Keratinocyte (primary cell): ENCODE measurements at regions not wholly inside any gene's neighbourhood (a gene's known extent, or its start where the extent isn't known, plus 50 kb on each side); places are given as distances from the start of the nearest gene placed in this dataset.

Experiments
- DNase-seq: peaks from one replicate; pipeline ENCODE4 v3.0.0-alpha.2; 2011; ENCODE audit warnings: low read depth, missing footprints, low spot score
- FAIRE-seq: peaks from 2 replicates; lab custom pipeline; 2011; peaks lifted over from hg19 to GRCh38; lab: Jason Lieb, UNC
- H2AFZ ChIP-seq: 2 replicates; pipeline ENCODE4 v1.6.0; 2012; ENCODE audit warnings: low read length, control low read depth, inconsistent platforms; ENCODE audit not compliant: control insufficient read depth
- H3K27ac ChIP-seq: 2 replicates; pipeline ENCODE4 v1.5.1; 2011; ENCODE audit warnings: low read length; ENCODE audit not compliant: control insufficient read depth, insufficient read depth
- H3K27me3 ChIP-seq: 3 replicates; pipeline ENCODE4 v1.6.0; 2011; ENCODE audit warnings: low read length; ENCODE audit not compliant: control insufficient read depth, insufficient read depth; ENCODE audit errors: extremely low read depth
- H3K36me3 ChIP-seq, 2 experiments: 2 replicates in 1 of 2; 3 replicates in 1 of 2; pipeline ENCODE4 v1.5.1; 2011; ENCODE audit warnings: low read length in 2 of 2, mild to moderate bottlenecking in 1 of 2; ENCODE audit not compliant: control insufficient read depth in 2 of 2, insufficient read depth in 2 of 2; ENCODE audit errors: extremely low read depth in 1 of 2
- H3K4me1 ChIP-seq: 3 replicates; pipeline ENCODE4 v1.5.1; 2011; ENCODE audit warnings: low read length; ENCODE audit not compliant: control insufficient read depth, insufficient read depth; ENCODE audit errors: extremely low read depth
- H3K4me2 ChIP-seq: 3 replicates; pipeline ENCODE4 v1.6.0; 2011; ENCODE audit warnings: low read depth, low read length; ENCODE audit not compliant: control insufficient read depth, insufficient read depth; ENCODE audit errors: extremely low read depth
- H3K4me3 ChIP-seq, 3 experiments: fragments of 200-600 bp in 1 of 3; sonication (generic) in 1 of 3; 2 replicates in 2 of 3; 3 replicates in 1 of 3; pipeline ENCODE4 v1.5.1; 2011 to 2016; ENCODE audit warnings: low read length in 3 of 3, mild to moderate bottlenecking in 3 of 3, control low read depth in 2 of 3, inconsistent platforms in 1 of 3, low read depth in 1 of 3, mixed read lengths in 1 of 3, mixed run types in 1 of 3, moderate library complexity in 1 of 3; ENCODE audit not compliant: control insufficient read depth in 2 of 3, insufficient read depth in 2 of 3; ENCODE audit errors: extremely low read depth in 1 of 3
- H3K79me2 ChIP-seq: 2 replicates; pipeline ENCODE4 v1.6.0; 2012; ENCODE audit warnings: low read length; ENCODE audit not compliant: control insufficient read depth, insufficient read depth
- H3K9ac ChIP-seq: 3 replicates; pipeline ENCODE4 v1.6.0; 2011; ENCODE audit warnings: low read length; ENCODE audit not compliant: control insufficient read depth, insufficient read depth; ENCODE audit errors: extremely low read depth
- H3K9me1 ChIP-seq: 3 replicates; pipeline ENCODE4 v1.6.0; 2011; ENCODE audit warnings: low read length; ENCODE audit not compliant: control insufficient read depth, insufficient read depth; ENCODE audit errors: extremely low read depth
- H3K9me3 ChIP-seq: 2 replicates; pipeline ENCODE4 v1.5.1; 2012; ENCODE audit warnings: low read depth, low read length; ENCODE audit not compliant: control insufficient read depth
- H4K20me1 ChIP-seq: 3 replicates; pipeline ENCODE4 v1.6.0; 2011; ENCODE audit warnings: low read length; ENCODE audit not compliant: control insufficient read depth, insufficient read depth; ENCODE audit errors: extremely low read depth
- EZH2 ChIP-seq: IDR thresholded peaks from one replicate; pipeline ENCODE4 v1.6.1; 2012; ENCODE audit warnings: inconsistent platforms, mild to moderate bottlenecking, low read length, moderate library complexity
- dilution Hi-C: fragments of 300-500 bp; cut with MboI; formaldehyde crosslinking; loops from one replicate; pipeline ENCODE4 v1.7.0; 2020; ENCODE audit warnings: low sequenced_read_pairs; ENCODE audit not compliant: extremely low pct_ligation_motif_present
- TF ChIP-seq, protein P1 (sequence below), 3 experiments: IDR thresholded peaks in 1 of 3; conservative IDR thresholded peaks in 1 of 3; optimal IDR thresholded peaks in 1 of 3; 2 replicates in 2 of 3; 3 replicates in 1 of 3; pipeline versions ENCODE3 to v1.5.1; 2011; ENCODE audit warnings: low read length in 3 of 3, mild to moderate bottlenecking in 3 of 3, moderate library complexity in 2 of 3, control low read depth in 1 of 3, inconsistent platforms in 1 of 3; ENCODE audit not compliant: insufficient read depth in 2 of 3; ENCODE audit errors: extremely low read depth in 1 of 3

DNA sequence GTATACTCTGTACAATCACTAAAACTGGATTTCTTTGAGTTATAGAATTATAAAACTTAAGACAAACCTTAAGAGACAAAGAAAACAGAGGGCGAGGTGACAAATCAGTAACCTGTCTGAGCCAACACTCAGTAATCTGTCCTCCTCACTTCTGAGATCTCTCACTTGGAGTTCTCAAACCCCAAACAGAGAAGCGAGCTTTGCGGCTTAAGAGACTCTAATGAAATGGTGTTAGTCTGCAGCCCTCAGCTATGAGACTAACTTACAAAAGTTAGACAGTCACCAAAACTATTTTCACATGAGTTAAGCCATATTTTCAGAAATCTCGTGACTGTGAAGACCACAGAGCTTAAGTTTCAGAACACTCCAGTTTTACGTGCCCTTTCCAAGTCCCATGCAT is 140.6 kb downstream of the TMX3 start:
- no peak overlapping the region for H2AFZ ChIP-seq
- no peaks in the 10 kb centered on the region for H4K20me1 ChIP-seq
- H3K9ac ChIP-seq = no peak overlapping the region
- FAIRE-seq (no peak), DNase-seq (no peak)
- H3K9me3 ChIP-seq = no peaks in the 10 kb centered on the region
- TF ChIP-seq, protein P1, sequence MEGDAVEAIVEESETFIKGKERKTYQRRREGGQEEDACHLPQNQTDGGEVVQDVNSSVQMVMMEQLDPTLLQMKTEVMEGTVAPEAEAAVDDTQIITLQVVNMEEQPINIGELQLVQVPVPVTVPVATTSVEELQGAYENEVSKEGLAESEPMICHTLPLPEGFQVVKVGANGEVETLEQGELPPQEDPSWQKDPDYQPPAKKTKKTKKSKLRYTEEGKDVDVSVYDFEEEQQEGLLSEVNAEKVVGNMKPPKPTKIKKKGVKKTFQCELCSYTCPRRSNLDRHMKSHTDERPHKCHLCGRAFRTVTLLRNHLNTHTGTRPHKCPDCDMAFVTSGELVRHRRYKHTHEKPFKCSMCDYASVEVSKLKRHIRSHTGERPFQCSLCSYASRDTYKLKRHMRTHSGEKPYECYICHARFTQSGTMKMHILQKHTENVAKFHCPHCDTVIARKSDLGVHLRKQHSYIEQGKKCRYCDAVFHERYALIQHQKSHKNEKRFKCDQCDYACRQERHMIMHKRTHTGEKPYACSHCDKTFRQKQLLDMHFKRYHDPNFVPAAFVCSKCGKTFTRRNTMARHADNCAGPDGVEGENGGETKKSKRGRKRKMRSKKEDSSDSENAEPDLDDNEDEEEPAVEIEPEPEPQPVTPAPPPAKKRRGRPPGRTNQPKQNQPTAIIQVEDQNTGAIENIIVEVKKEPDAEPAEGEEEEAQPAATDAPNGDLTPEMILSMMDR (optimal IDR thresholded peaks at IDR 0.05 in 1 of 3, IDR thresholded peaks at IDR 0.05 in 1 of 3, conservative IDR thresholded peaks at IDR 0.05 in 1 of 3; ENCODE audit: extremely low read depth in 1 of 3, insufficient read depth in 2 of 3, low read length in 3 of 3) = no peak
- TF ChIP-seq EZH2 = no peak
- H3K4me3 ChIP-seq = no peak overlapping the region
- H3K4me1 ChIP-seq = no peaks in the 10 kb centered on the region
- H3K9me1 ChIP-seq = no peaks in the 10 kb centered on the region
- no peaks in the 10 kb centered on the region for H3K79me2 ChIP-seq
- dilution Hi-C loops = no loop called here
- no peaks in the 10 kb centered on the region for H3K27me3 ChIP-seq
- H3K36me3 ChIP-seq = no peaks in the 10 kb centered on the region
- no peak overlapping the region for H3K27ac ChIP-seq
- no peak overlapping the region for H3K4me2 ChIP-seq

- Histone ChIP-seq H3K4me3 (no peak overlapping the region), H3K36me3 (no peaks in the 10 kb centered on the region), H2AFZ (no peak overlapping the region), H3K9me1 (no peaks in the 10 kb centered on the region), H3K79me2 (no peaks in the 10 kb centered on the region), H3K9me3 (no peaks in the 10 kb centered on the region), H3K4me1 (no peaks in the 10 kb centered on the region), H3K27me3 (no peaks in the 10 kb centered on the region), H3K4me2 (no peak overlapping the region), H4K20me1 (no peaks in the 10 kb centered on the region), H3K9ac (no peak overlapping the region), H3K27ac (no peak overlapping the region)
- no peak for FAIRE-seq
- DNase-seq = no peak
- TF ChIP-seq, protein P1 (optimal IDR thresholded peaks at IDR 0.05 in 1 of 3, IDR thresholded peaks at IDR 0.05 in 1 of 3, conservative IDR thresholded peaks at IDR 0.05 in 1 of 3; ENCODE audit: extremely low read depth in 1 of 3, insufficient read depth in 2 of 3, low read length in 3 of 3) = no peak
- dilution Hi-C loops = no loop called here
Observed at GRCh38 chr18:68569936-68570335, 145.0 kb downstream of the TMX3 start.
